ENCODE measurements at regions not wholly inside any gene's neighbourhood (a gene's known extent, or its start where the extent isn't known, plus 50 kb on each side); places are given as distances from the start of the nearest gene placed in this dataset.

- TF ChIP-seq POLR2A (IDR thresholded peaks at IDR 0.05): no peak
- TF ChIP-seq CTCF (IDR thresholded peaks at IDR 0.05): no peak
These were observed 1383.3 kb upstream of the PCDH7 start for GRCh38 chr4:29336861-29337260.

All from heart left ventricle (tissue), 13 donors.